CD4-positive, alpha-beta T cell treated with Interferon alpha-2 for 1 hour (primary cell): ENCODE measurements at regions not wholly inside any gene's neighbourhood (a gene's known extent, or its start where the extent isn't known, plus 50 kb on each side); places are given as distances from the start of the nearest gene placed in this dataset.
"Not testable (repeated sequence)": the region's sequence is repeated elsewhere in the genome, so short reads cannot be mapped to it uniquely, and the experiment has no call there.

Experiments used
- DNase-seq, 2 donors: peaks; one replicate each; pipeline ENCODE4 v3.0.0-alpha.2; 2020 to 2022

GRCh38 chr9:7739595-7739994 lies 60.0 kb downstream of the DMAC1 start:
- DNase-seq, result no peak

DNA sequence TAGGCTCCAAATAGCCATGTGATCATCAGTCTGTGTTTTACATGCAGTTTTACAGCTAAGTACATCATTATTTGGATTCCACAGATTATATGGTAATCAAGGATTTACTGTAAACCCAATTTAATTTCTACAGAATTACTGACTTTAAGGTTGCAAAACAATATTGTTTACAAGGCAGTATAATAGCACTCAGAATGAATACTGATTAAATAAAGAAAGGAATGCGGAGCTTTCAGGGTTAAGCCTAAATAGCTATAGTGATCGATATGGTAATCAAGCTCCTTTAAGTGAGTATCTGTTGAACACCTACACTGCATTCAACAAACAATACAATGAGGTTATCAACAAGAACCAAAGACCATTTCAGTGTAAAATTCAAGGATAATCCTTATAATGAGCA lies 64.3 kb downstream of the DMAC1 start:
- DNase-seq, result no peak

- no peak for DNase-seq
Observed at GRCh38 chr9:7730164-7730445, 69.5 kb downstream of the DMAC1 start.

- DNase-seq, result no peak
Observed at GRCh38 chr9:7729371-7730163, 70.0 kb downstream of the DMAC1 start.

DNA sequence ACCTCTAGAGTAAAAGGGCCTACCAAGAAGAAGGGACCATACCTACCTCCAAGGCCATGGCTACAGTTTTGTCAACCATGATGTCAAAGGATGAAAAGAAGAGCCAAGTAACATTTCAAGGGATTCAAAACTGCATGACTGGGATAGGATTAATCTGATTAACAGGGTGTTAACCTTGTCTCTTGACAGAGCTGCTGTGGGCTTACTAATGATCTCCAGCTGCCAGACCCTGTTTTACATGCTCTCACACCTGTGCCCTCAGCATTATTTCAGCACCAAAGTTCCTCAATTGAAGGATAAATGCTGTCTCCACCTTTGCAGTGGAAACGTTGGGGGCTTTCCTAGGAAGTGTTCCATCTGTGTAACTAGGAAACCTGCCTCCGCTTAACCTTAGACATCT lies 78.3 kb downstream of the DMAC1 start:
- DNase-seq, result no peak

- DNase-seq, result not testable (repeated sequence)
Observed at GRCh38 chr9:7713088-7713487, 86.5 kb downstream of the DMAC1 start.

DNA sequence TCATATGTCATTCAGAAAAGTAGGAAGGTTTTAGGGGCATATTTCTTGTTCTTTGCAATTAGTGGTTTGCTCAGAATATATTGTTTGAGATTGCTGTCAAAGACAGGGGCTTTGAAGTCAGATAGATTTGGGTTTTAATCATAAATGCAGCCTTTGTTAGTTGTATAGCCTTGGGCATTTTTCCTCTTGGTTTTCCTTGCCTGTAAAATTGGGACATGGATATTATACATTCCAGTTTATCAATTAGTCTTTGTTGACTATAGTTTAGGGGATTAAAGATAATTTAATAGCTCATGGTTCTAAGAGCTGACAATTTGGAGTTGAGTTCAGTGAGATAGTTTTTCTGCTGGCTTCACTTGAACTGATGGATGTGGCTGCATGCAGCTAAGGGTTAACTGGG lies 88.9 kb downstream of the DMAC1 start:
- no peak for DNase-seq

DNA sequence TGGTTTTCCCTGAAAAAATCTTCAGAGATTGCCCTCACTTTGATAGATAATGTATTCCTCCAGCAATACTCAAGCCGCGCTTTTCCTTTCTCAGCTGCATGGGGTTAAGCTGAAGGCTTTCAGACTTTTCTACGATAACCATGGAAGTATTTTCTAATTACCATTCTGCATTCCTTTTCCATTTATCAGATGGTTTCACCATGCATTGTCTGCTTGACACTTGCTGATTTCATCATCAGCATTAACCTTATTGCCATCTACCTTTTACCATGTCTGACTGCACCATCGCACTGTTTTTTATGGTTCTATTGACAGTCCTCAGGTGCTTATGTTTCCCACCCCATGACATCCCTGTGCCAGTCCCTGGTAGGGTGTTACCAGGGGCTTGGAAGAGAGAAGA lies 91.6 kb downstream of the DMAC1 start:
- DNase-seq, result no peak

DNA sequence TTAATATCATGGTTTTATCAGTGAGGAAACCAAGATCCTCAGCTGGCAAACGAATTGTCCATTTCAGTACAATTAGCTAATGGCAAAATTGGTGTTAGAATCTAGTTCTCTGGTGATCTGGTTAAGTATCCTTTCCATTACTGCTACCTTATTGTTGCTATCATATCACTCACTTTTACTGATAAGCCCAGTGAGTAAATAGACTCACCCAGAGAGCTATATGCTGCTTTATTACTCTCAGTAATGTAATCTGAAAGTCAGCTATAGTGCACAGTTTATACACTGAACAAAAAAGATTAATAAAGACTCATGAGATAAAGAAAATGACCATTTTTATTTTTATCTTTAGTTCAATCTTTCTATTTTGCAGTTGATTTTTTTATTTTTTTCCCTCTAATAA lies 95.0 kb downstream of the DMAC1 start:
- DNase-seq, result no peak

DNA sequence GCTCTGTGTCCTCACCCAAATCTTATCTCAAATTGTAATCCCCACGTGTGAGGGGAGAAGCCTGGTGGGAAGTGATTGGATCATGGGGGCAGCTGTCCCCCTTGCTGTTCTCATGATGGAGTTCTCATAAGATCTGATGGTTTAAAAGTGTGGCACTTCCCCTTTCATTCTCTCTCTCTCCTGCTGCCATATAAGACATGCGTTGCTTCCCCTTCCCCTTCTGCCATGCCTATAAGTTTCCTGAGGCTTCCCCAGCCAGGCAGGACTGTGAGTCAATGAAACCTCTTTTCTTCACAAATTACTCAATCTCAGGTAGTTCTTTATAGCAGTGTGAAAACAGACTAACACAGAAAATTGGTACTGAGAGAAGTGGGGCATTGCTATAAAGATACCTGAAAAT lies 107.7 kb downstream of the DMAC1 start:
- no peak for DNase-seq

DNA sequence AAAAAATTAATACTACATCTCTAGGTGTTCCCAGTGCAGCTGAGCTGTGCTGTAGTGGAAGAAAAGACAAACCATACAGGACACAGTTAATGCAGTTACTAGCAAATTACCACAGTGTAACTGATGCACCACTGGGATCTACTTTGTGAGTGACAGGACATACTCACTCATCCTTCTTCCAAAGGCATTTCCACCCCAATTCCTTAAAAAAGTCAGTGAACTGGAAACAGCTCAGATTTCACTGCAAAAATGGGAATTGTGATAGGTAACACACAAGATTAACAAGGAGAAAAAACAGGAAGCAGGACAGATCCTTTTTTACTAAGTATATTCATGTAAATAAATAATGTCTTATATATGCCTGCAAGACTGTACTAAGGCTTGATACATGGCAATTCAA lies 109.6 kb downstream of the DMAC1 start:
- DNase-seq, result no peak

- DNase-seq, result no peak
Observed at GRCh38 chr9:7688626-7689025, 111.0 kb downstream of the DMAC1 start.

DNA sequence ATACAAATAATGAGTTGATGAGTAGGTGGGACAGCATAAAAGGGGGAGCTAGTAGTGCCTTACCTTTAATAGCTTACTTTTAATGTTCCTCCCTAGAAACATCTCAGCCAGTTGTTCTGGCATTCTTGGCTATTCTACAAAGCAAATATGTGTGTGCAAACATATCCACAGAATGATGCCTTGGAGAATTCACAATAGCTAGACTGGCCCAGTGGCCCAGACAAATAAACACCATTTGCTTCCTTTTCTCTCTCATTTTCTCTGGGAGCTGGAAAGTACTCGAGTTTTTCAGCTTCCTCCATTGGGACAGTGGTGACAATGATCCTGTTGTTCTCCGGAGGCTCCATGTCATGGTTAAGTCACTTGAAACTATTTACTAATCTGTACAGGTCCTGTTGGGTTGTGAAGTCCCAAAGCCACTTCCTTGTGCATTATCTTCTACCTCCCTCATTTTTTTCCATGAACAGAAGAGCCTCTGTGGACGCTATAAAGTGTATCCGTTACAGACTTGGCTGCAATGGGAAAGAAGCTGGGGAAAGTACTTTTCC lies 122.9 kb downstream of the DMAC1 start:
- DNase-seq, result no peak

GRCh38 chr9:7671847-7672246 lies 127.7 kb downstream of the DMAC1 start:
- DNase-seq, result no peak

- no peak for DNase-seq
Observed at GRCh38 chr9:7668541-7668940, 131.0 kb downstream of the DMAC1 start.

- DNase-seq, result no peak
Observed at GRCh38 chr9:7665874-7666273, 133.7 kb downstream of the DMAC1 start.

GRCh38 chr9:7659766-7660165 lies 139.8 kb downstream of the DMAC1 start:
- no peak for DNase-seq

GRCh38 chr9:7656636-7657035 lies 142.9 kb downstream of the DMAC1 start:
- no peak for DNase-seq

DNA sequence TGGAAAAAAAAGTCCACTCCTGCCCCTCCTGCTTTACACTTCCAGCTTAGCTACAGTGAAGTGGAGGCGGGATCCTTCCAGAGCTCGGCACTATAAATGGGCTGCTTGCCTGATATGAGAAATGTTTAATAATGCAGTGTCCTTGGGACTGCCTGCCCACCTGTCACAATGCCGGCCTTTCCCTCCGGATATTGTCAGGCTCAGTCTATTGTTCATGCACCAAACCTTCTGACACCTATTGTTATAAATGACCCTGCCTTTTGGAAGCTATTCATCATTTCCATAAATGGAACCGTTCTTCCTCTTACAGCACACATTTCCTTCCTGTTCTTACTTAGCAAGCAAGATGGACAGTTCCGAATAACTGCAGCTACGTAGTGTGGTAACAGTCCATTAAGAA lies 146.3 kb downstream of the DMAC1 start:
- DNase-seq, result no peak

DNA sequence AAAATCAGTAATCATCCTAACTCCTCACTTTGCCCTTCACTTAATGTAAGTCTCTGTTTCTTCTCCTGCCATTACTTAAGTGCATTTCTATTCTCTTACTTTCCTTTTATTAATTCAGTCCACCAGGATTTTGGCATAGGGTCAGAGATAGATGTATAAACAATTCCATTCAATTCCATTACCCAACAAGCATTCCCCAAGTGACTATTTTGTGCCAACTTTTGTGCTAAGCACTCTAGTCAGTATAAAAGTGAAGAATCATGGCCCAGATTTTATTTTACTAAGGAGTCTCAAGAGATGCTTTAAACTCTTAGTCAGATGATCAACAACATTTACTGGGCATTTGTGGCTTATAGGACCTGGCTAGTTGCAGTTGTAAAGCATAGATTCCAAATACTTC lies 159.3 kb downstream of the DMAC1 start:
- DNase-seq, result no peak

GRCh38 chr9:7639471-7639870 lies 160.1 kb downstream of the DMAC1 start:
- no peak for DNase-seq

DNA sequence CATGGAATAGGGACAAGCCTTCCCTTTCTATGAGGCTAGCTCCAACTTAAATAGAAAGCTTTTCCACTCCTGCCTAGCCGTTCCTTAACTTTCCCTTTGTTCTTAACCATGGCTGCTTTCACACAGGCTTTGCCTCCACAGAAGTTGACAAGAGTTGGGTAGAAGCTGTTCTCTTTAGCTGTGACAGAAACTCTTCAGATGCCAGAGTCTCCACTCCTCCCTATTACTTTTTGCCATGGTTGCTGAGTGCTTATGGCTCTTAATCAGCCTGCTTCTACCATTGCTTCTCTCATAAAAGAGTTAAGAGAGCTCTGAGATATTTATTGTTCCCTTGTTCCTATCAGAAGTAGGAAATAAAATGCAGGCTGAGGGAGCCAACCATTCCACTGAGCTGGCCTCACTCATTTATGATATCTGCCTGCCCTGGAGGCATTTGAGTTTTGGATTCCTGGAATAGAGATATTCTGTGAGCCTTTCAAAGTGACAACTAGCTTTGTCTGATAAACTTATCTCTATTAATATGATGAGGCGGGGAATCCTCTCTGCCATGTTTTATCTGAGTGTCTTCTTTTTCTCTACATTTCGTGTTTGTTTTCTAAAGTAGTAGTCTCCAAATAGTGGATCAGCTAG lies 162.6 kb downstream of the DMAC1 start:
- DNase-seq, result no peak

DNA sequence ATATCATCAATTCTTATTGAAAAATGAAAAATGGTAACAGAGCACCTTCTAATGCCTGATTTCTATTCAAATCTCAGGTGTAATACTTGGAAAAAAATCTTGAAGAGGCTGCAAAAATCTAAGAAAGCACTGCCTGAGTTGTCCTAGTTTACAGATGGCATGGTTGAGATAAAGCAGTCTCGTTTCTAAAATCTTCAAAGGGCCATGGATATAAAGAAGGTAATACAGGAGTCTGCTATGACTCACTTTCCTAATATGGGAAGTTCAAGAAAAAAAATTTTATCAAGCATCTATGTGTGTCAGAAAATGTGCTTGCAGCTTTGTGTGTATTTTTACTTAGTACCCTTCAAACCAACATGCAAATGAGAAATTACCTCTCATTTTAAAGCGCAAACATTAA lies 163.3 kb downstream of the DMAC1 start:
- no peak for DNase-seq

DNA sequence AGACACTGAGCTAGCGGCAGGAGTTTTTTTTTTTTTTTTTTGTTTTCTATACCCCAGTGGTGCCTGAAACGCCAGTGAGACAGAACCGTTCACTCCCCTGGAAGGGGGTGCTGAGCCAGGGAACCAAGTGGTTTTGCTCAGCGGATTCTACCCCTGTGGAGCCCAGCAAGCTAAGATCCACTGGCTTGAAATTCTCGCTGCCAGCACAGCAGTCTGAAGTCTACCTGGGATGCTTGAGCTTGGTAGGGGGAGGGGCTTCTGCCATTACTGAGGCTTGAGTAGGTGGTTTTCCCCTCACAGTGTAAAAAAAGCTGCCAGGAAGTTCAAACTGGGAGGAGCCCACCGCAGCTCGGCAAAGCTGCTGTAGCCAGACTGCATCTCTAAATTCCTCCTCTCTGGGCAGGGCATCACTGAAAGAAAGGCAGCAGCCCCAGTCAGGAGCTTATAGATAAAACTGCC lies 173.0 kb downstream of the DMAC1 start:
- DNase-seq, result peak; percentile 63 to 79

GRCh38 chr9:7622481-7622880 lies 177.1 kb downstream of the DMAC1 start:
- no peak for DNase-seq
